Tibial nerve (tissue), 3 donors: ENCODE measurements at regions not wholly inside any gene's neighbourhood (a gene's known extent, or its start where the extent isn't known, plus 50 kb on each side); places are given as distances from the start of the nearest gene placed in this dataset.

Source experiments
- POLR2A ChIP-seq, 2 donors: fragments of 450-650 bp; IDR thresholded peaks; one replicate each; pipeline ENCODE4 v1.6.1; 2017; ENCODE audit warnings: antibody characterized with exemption in 2 of 2, mild to moderate bottlenecking in 2 of 2, moderate library complexity in 2 of 2
- TF ChIP-seq, protein P1 (sequence below), 5 experiments: fragments of 200-600 bp in 3 of 5; fragments of 450-650 bp in 2 of 5; sonication (generic) in 3 of 5; IDR thresholded peaks; one replicate each; pipeline ENCODE4 v1.5.1; 2016 to 2019; ENCODE audit warnings: antibody characterized with exemption in 5 of 5, mild to moderate bottlenecking in 3 of 5, moderate library complexity in 2 of 5

DNA sequence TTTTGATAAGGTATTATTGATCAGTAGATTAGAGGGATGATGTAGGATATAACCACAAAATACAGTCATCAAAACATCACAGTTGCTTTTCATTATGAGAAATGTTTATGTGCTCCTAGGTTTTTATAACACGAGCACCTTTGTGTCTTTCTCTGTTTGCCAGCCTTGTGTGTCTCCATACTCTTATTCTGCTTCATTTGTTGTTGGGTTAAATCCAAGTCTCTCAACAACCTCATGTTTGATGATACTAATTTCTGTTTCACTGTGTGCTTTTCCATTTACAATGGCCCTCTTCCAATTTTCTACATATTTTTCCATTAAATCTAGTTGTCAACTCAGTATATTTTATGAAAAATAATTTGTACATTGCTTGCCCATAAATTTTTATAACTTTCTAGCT lies 107.7 kb upstream of the POU2AF2 start:
- TF ChIP-seq, protein P1, sequence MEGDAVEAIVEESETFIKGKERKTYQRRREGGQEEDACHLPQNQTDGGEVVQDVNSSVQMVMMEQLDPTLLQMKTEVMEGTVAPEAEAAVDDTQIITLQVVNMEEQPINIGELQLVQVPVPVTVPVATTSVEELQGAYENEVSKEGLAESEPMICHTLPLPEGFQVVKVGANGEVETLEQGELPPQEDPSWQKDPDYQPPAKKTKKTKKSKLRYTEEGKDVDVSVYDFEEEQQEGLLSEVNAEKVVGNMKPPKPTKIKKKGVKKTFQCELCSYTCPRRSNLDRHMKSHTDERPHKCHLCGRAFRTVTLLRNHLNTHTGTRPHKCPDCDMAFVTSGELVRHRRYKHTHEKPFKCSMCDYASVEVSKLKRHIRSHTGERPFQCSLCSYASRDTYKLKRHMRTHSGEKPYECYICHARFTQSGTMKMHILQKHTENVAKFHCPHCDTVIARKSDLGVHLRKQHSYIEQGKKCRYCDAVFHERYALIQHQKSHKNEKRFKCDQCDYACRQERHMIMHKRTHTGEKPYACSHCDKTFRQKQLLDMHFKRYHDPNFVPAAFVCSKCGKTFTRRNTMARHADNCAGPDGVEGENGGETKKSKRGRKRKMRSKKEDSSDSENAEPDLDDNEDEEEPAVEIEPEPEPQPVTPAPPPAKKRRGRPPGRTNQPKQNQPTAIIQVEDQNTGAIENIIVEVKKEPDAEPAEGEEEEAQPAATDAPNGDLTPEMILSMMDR (IDR thresholded peaks at IDR 0.05): no peak
- no peak for TF ChIP-seq POLR2A (IDR thresholded peaks at IDR 0.05)
